HepG2 (cell line): ENCODE measurements at regions not wholly inside any gene's neighbourhood (a gene's known extent, or its start where the extent isn't known, plus 50 kb on each side); places are given as distances from the start of the nearest gene placed in this dataset.

Source experiments
- ATAC-seq: fragments of 200-7000 bp; cut with Tn5 transposase; 3 replicates; pipeline ENCODE4 v1.9.1; 2020; ENCODE audit warnings: mild to moderate bottlenecking, moderate library complexity
- BruUV-seq: library from RNA; stranded (reverse); fragments of 400-500 nt; replicated peaks from 2 replicates; lab custom pipeline; 2021; lab: Mats Ljungman, UMichigan
- CTCF ChIA-PET: fragments of 300-600 bp; formaldehyde crosslinking; extraction: SDS; loops from one replicate; lab custom pipeline; 2021; ENCODE audit warnings: low total read pairs, inconsistent platforms, low intra/inter-chr PET ratio; lab: Yijun Ruan, JAX
- POLR2A ChIA-PET: fragments of 350-600 bp; sonication (Branson Sonifier 250); formaldehyde crosslinking; loops from one replicate; lab custom pipeline; 2020; ENCODE audit warnings: antibody characterized with exemption, inconsistent platforms; lab: Yijun Ruan, JAX
- DNase-seq: peaks from one replicate; pipeline ENCODE4 v3.0.0-alpha.2; 2015; ENCODE audit warnings: low spot score
- FAIRE-seq: peaks from 3 replicates; lab custom pipeline; 2011; peaks lifted over from hg19 to GRCh38; lab: Jason Lieb, UNC
- H2AFZ ChIP-seq: one replicate; pipeline ENCODE4 v1.6.1; 2011; ENCODE audit warnings: low read length, inconsistent platforms
- H3K27ac ChIP-seq: fragments of 300-600 bp; 3 replicates; pipeline ENCODE4 v1.8.0; 2011; ENCODE audit warnings: mixed run types, mild to moderate bottlenecking, mixed read lengths, low read length, inconsistent platforms; ENCODE audit not compliant: insufficient read depth; ENCODE audit errors: extremely low read length
- H3K27me3 ChIP-seq, 2 experiments: fragments of 200-600 bp in 1 of 2; 2 replicates in 1 of 2; 3 replicates in 1 of 2; pipeline versions ENCODE4 v1.6.0 to v1.8.0; 2011; ENCODE audit warnings: low read length in 2 of 2, mild to moderate bottlenecking in 2 of 2, moderate library complexity in 2 of 2, inconsistent platforms in 1 of 2; ENCODE audit not compliant: insufficient read depth in 2 of 2, control insufficient read depth in 1 of 2
- H3K36me3 ChIP-seq, 2 experiments: fragments of 200-600 bp in 1 of 2; replicated peaks in 1 of 2; 2 replicates in 1 of 2; 3 replicates in 1 of 2; pipeline versions ENCODE4 v1.5.1 to v1.8.0; 2011; ENCODE audit warnings: low read length in 2 of 2, inconsistent platforms in 1 of 2; ENCODE audit not compliant: insufficient read depth in 2 of 2, control insufficient read depth in 1 of 2
- H3K4me1 ChIP-seq: 2 replicates; pipeline ENCODE4 v1.5.1; 2012; ENCODE audit warnings: low read length, inconsistent platforms; ENCODE audit not compliant: insufficient read depth
- H3K4me2 ChIP-seq: 2 replicates; pipeline ENCODE4 v1.6.0; 2011; ENCODE audit warnings: low read depth, low read length, inconsistent platforms
- H3K4me3 ChIP-seq, 3 experiments: fragments of 200-600 bp in 1 of 3; sonication (generic), shearing (Covaris generic) in 1 of 3; replicated peaks in 1 of 3; 2 replicates each; pipeline ENCODE4 v1.5.1; 2011 to 2016; ENCODE audit warnings: low read length in 3 of 3, inconsistent platforms in 2 of 3, low read depth in 2 of 3, mild to moderate bottlenecking in 2 of 3, control low read depth in 1 of 3, mixed read lengths in 1 of 3; ENCODE audit not compliant: insufficient read depth in 1 of 3
- H3K79me2 ChIP-seq: one replicate; pipeline ENCODE4 v1.6.1; 2011; ENCODE audit warnings: low read length, inconsistent platforms; ENCODE audit not compliant: insufficient read depth
- H3K9ac ChIP-seq: 2 replicates; pipeline ENCODE4 v1.6.0; 2011; ENCODE audit warnings: mild to moderate bottlenecking, low read depth, low read length, inconsistent platforms; ENCODE audit not compliant: insufficient read depth
- H3K9me3 ChIP-seq: 2 replicates; pipeline ENCODE4 v1.5.1; 2012; ENCODE audit warnings: mild to moderate bottlenecking, low read length
- H4K20me1 ChIP-seq: 2 replicates; pipeline ENCODE4 v1.6.0; 2011; ENCODE audit warnings: inconsistent platforms, mild to moderate bottlenecking, low read length, moderate library complexity; ENCODE audit not compliant: insufficient read depth
- MXD1 ChIP-seq: sonication (generic); formaldehyde crosslinking; IDR thresholded peaks from 2 replicates; pipeline ENCODE4 v1.4.0; 2020; ENCODE audit warnings: mild to moderate bottlenecking, missing genetic modification reagents
- NFAT5 ChIP-seq: sonication (generic); formaldehyde crosslinking; IDR thresholded peaks from 2 replicates; pipeline ENCODE4 v1.4.0; 2020; ENCODE audit warnings: missing genetic modification reagents
- PCBP1 ChIP-seq: fragments of 200-400 bp; formaldehyde crosslinking; IDR thresholded peaks from 2 replicates; pipeline ENCODE4 v1.6.1; 2017; ENCODE audit warnings: mild to moderate bottlenecking, low read depth, low read length, borderline replicate concordance
- ZNF251 ChIP-seq: sonication (generic); formaldehyde crosslinking; IDR thresholded peaks from 2 replicates; pipeline ENCODE4 v1.9.0; 2021; ENCODE audit warnings: mild to moderate bottlenecking, missing genetic modification reagents
- ZNF792 ChIP-seq: IDR thresholded peaks from 2 replicates; pipeline ENCODE4 v1.6.1; 2016
- ZSCAN25 ChIP-seq: sonication (generic); formaldehyde crosslinking; IDR thresholded peaks from 2 replicates; pipeline ENCODE4 v1.8.0; 2022; ENCODE audit warnings: mild to moderate bottlenecking, missing genetic modification reagents
- WGBS: methylation state at CpG from one replicate; pipeline ENCODE4 v1.1.6; 2017; ENCODE audit warnings: low lambda C conversion rate; 5-methylcytosine and 5-hydroxymethylcytosine counted together
- in situ Hi-C: cut with HindIII; loops from 2 replicates; pipeline ENCODE4 v1.10.0; 2017; ENCODE audit warnings: low pct_unique_long_range_greater_than_20kb; ENCODE audit not compliant: extremely low pct_ligation_motif_present
- intact Hi-C: fragments of 100-400 bp; cut with micrococcal nuclease; formaldehyde crosslinking; loops from one replicate; pipeline ENCODE4 v1.10.0; 2022; ENCODE audit not compliant: unreplicated experiment

GRCh38 chr10:1869861-1870260, 132.5 kb upstream of the ADARB2 start (continued):
- TF ChIP-seq ZNF251 (no peak), NFAT5 (CRISPR knock-in tag) (no peak), MXD1 (CRISPR knock-in tag) (no peak), ZNF792 (CRISPR knock-in tag) (no peak), PCBP1 (no peak)

GRCh38 chr10:1860351-1860750, 123.0 kb upstream of the ADARB2 start:
- intact Hi-C loops: no loop called here

More at GRCh38 chr10:1860351-1860750, 123.0 kb upstream of the ADARB2 start:
- Histone ChIP-seq H3K79me2 (no peaks in the 10 kb centered on the region), H3K27me3 (peaks cover 2 to 8% of the 10 kb centered on the region in 2 experiments; a peak in 2 of 5 replicates), H3K27ac (no peak overlapping the region), H3K4me2 (no peak overlapping the region), H3K4me1 (no peaks in the 10 kb centered on the region), H3K36me3 (no peaks in the 10 kb centered on the region), H3K9me3 (no peaks in the 10 kb centered on the region), H3K9ac (no peak overlapping the region), H4K20me1 (no peaks in the 10 kb centered on the region), H2AFZ (no peak overlapping the region), H3K4me3 (no peak overlapping the region)
- ATAC-seq: no peak
- in situ Hi-C loops: no loop called here
- 4% methylated on average over 4 of the region's 5 CpGs for WGBS
- CTCF ChIA-PET: no interaction called here
- no peak for FAIRE-seq
- POLR2A ChIA-PET: no interaction called here
- BruUV-seq: no TSS peak
- no peak for DNase-seq
- TF ChIP-seq ZSCAN25 (CRISPR knock-in tag): no peak
